HUDEP-2 (cell line): ENCODE measurements at regions not wholly inside any gene's neighbourhood (a gene's known extent, or its start where the extent isn't known, plus 50 kb on each side); places are given as distances from the start of the nearest gene placed in this dataset.

Experiments
- DNase-seq, 76 experiments: peaks; one replicate each; lab custom pipeline; 2025; ENCODE audit not compliant: unreplicated experiment in 76 of 76; lab: John Stamatoyannopoulos, UW

DNA sequence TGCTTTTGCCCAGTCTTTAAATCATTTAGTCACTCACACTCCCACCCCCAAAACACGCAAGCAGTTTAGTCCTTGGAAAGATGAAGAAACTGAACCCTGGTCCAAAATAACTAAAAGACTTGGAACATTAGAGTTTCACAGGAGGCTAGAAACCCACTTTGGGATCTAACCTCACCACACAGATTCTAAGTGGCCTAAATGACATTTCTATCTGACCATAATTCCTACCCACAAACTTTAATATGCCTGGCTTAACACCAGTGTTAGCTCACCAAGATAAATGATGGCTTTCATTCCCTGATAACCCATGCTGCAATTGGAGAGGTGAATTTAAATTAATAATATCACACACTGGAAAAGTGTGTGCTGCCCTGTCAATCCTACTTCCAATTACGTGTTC lies 295.3 kb upstream of the UBE2E2 start:
- DNase-seq = no peak

DNA sequence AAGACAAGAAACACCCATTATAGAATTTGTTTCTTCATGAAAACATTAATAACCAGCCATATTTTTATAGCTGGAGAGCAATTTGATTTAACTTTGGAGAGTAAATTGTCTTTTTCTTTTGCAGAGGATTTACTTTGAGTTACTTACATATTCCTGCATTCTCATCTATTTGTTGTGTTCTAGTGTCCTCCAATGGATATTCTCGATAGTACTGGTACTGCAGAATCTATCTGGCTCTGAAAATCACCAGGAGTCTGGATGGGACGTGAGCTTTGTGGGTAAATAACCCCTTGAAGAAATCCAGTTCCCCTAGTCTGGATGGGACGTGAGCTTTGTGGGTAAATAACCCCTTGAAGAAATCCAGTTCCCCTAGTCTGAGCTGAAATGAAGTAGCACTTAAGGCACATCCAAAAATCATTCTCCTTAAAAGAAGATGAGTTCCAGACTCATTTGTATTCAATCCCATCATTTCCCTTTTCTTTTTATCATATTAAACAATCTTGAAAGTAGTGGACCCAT lies 294.1 kb upstream of the UBE2E2 start:
- no peak for DNase-seq

DNA sequence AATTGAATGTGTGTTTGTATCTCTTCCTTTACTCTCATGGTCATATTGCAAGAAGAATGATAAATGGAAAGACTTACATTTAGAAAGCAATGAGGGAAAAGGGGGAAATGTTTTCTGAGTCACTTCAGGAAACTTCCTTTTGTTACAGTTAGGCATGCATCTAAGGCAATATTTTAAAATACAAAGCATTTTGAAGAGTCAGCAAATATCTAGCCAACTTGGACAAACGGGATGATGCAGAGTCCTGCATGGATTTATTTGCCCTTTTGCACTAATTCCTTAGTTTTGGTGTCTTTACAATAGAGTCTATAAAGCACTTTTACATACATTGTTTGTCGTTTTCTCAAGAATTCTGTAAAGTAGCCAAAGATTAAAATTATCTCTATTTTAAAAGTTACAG lies 286.2 kb upstream of the UBE2E2 start:
- DNase-seq = no peak

DNA sequence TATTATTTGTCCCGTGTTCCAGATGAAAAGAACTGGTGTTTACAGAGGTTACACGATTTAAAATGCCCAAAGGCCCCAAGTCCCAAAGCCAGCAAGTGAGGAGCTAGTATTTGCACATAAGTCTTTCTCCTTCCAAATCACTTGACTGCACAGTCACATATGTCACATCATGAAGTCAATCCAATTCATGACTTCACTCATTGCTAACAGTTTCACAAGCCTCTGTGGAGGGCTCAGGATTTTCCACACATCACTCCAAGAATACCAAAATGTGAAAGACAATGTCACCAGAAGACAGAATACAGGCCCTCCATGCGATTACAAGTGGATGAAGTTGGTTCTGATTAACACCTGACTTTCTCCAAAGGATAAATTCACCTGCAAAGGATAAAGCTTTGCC lies 283.1 kb upstream of the UBE2E2 start:
- no peak for DNase-seq

DNA sequence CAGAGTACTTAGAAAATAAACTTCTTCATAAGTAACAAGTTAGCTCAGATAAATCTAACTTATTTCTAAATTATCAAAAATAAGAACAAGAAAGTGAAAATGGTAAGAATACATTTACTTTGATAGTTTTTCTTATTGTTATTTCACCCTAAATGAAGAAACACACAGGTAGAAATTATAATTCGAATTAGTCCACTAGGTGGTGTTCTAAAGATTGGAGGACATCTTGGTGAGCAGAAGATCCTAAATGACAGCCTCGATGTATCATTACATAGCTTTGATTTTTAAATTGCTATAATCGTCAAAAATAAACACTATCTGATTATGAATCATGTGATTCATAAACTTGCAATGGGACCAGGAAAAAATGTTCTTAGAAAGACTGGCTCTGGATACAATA lies 280.8 kb upstream of the UBE2E2 start:
- DNase-seq = peak in 3 of 76 experiments; percentile 2 to 8 (median 5)

DNA sequence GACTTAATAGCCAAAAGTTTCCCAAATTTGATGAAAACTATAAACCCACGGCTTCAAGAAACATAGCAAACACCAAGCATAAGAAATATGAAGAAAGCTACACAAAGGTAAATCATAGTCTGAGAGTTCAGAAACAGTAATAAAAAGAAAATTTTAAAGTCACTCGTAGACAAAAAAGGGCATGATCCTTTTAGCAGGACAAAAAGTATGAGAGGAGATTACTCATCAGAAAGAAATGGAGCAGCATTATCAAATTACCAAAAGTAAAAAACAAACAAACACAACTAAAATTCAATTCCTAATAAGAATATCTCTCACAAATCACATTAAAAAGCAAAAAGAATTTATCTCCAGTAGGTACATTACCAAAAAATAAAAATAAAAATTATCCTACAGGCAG lies 279.4 kb upstream of the UBE2E2 start:
- DNase-seq = no peak

DNA sequence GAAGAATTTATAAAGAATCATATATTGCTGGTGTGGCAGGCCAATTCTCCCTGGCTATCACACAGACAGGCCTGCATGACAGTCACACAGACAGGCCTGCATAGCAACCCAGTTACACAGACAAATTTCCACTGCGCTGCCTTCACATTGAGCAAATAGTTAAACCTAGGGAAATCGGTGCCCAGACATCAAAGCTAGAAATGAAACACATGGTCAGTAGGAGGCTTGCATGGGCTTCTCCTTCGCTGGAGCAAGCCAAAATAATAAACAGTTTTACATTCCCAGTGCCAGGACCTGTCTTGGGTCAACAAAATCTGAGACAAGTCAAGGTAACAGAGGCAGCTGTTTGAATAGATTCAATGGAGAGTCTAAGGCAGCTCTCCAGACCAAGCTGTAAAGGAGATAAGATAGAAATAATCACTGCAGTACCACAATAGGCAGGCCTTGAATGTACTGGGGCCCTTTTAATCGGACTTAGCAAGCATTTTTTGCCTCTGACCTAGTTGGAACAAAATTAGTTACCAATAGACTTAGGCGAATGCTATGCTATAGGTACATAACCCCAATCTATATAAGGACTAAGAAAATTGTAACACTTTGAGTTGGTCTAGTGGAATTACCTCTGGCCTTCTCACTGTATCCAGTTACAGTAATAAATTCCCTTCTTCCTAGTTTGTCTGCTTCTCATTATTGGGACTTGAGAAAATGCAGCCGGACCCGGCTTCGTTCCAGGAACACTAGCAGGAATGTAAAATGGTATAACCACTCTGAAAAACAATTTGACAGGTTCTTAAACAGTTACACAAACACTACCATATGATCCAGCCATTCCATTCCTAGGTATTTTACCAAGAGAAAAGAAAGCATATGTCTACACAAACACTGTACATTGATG lies 274.7 kb upstream of the UBE2E2 start:
- no peak for DNase-seq

DNA sequence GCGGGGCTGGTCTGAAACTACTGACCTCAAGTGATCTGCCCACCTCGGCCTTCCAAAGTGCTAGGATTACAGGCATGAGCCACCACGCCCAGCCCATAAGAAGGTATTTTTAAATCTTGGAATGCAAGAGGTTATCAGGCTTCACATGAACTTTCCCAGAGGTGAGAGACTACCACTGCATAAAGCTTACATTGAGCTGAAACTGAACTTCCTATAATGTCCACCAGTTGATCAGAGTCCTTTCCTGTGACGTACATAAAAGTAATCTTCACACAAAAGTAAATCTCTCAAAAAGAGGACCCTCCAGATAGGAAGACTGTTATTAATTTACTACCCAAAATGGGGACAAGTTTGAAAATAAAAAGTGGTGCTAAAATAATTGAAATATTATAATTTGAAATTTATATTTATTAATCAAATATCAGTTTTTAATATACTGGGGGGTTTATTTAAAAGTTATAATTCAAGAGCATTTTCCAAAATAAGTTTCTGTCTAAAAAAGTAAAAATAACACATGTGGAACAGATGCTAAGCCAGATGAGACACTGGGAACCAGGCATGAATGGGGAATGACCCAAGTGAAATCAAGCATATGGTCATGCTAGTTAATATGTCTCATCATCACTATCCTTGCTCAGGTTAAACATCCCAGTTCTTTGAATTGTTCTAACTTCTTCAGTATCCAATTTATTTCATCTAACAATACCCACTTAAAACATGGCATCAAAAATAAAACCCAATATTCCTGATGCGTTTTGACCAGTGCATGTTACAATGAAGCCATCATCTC lies 269.9 kb upstream of the UBE2E2 start:
- DNase-seq = no peak

DNA sequence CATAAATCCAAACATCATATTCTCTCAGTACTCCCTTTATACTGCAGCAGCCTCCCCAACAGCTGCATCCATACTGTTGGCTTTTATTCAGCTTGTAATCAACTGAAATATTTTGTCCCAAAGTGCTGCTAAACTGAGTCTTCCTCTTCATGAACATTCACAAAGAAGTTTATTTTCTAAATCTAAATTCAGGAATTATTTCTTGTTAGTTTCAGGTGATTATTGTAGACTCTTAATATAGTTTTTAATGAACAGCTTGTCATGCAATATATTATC lies 269.3 kb upstream of the UBE2E2 start:
- no peak for DNase-seq

DNA sequence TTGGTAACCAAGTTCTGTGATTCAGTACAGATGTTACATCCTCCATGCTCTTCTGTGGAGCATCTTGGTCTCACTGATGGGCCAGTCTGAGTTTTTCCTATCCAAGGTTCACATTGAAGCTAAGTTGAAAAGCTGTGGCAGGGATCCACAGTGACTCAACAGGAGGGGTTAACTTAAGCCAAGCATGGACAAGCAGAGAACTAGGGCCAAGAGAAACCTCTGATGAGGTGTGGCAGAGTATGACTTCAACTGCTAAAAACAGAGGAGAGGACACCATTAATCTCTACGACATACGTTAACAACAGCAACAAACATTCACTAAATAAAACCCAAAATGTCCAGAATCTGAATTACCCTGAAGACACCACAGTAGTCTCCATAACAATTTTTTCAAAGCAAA lies 268.1 kb upstream of the UBE2E2 start:
- DNase-seq = no peak

DNA sequence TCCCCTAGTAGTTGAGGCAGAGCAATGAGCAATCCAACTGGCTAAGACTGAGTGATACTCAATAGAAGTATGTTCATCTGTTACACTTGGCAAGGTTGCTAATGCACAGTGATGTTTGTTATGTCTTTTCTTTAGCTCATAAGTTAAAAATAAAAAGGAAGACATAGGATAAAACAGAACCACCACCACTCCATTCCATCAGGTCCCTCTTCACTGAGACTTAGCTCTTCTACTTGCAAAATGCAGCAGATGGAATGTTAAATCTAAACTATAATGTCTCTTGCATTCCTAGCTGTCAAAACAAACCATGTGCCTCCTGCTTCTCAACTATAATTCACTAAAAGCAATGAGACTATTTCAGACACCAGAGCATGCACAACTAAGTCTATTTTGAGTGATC lies 265.6 kb upstream of the UBE2E2 start:
- no peak for DNase-seq

DNA sequence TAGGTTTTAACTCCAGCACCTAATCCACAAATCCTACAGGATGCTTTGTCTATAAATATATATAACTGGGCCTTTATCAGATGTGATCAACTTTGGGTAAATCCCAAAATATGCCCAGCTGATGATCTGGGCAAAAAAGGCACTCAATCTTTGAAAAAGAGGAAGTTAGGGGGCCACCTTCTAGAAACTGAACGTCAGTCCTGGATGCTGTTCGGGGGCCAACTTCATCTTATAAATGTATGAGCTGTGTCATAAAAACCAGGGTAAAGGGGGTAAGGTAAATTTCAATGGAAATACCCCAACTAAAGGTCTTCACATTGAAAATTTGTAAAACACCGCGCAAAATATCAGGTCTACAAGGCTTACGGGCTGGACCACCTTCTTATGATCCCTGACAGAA lies 264.4 kb upstream of the UBE2E2 start:
- DNase-seq = no peak

DNA sequence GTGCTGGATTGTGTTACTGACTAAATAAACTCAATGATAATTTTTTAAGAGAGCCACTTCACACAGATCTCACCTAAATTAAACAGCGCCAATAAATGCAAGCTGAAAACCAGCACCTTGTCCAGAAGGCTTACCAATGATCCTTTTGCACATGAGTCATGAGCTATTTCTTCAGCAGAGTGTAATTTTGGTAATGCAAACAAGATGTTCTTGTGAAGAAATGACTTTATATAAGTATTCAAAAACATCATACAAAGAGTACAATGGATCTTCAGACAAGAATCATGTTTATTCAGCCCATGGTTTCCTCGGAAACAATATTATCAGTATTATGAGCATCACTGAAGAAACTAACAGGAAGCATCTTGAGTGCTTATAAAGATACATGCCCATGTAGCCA lies 263.8 kb upstream of the UBE2E2 start:
- no peak for DNase-seq

DNA sequence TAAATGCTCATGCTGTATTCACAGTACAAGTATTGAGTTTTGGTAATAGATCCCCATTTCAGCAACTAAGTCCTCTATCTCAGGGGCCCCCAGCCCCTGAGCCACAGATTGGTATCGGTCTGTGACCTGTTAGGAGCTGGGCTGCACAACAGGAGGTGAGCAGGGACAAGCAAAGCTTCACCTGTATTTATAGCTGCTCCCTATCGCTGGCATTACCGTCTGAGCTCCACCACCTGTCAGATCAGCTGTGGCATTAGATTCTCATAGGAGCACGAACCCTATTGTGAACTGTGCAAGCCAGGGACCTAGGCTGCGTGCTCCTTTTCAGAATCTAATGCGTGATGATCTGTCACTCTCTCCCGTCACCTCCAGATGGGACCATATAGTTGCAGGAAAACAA lies 262.8 kb upstream of the UBE2E2 start:
- no peak for DNase-seq

DNA sequence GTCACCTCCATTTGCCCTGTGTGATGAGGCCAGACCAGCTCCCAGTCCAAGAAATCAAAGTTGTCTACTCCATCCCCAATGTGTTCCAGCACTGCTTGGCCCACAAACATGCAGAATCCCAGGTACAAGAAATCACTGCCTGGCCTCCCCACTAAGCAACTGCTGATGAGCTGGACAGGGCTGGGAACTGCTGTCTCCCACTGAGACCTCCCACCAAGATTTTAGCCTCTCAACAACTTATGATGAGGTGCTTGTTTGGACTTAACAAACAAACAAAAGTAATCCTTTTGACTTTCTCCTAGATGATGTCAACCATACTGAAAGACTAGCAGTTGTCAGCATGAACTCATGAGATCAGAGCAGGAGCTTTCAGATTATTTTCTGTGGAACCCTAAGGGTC lies 260.1 kb upstream of the UBE2E2 start:
- DNase-seq = no peak

DNA sequence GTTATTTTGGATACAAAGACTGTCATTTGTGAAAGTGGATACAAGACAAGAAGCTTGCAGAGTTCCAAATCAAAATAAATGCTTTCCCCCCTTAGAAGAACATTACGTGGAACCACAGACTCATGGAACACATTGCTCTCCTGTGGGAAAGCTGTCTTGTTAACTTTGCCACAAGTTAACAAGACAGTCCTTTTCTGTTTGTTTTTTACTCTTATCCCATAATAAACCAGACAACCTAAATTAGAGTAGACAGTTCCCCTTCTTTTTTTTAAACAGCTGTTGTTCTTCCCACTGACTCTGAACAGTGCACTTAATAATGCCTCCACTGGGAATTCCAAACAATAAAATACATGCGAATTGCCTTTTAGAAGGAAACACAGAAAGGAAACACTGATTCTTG lies 255.3 kb upstream of the UBE2E2 start:
- DNase-seq = no peak

DNA sequence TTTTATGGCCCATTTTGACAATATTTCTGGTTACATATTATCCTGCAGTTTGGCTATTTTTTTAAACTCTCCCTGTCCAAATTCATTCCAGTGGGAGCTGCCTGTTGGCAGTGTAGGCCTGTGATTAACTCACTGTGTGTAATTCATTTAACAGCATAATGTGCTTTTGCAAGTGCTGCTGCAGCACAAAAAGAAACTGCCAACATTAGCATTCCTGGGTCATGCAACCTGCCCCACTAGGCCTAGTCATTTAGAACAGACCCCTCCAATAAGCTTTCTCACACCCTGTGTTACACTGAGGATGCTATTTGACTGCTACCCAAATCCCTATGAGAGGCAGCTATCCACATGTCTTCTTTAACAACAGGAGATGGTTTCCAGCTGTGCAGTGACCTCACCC lies 251.2 kb upstream of the UBE2E2 start:
- no peak for DNase-seq

DNA sequence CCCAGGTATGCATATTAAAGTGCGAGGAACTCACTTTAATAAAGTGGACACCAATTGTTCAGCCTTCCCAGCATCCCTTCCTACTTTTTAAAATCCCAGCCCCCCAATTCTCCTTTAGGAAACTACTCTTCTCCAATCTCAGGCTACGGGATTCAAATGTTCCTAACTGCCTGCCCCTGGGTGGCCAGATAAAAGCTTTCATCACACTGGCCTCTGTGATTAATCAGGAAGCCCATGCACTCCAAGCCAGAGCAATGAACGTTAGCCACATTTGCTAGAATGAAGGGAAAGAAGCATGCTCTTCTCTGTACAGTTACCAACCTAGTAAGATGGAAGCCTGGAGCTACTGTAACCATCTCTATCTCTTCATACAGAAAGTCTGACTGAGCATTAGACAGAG lies 250.3 kb upstream of the UBE2E2 start:
- no peak for DNase-seq

DNA sequence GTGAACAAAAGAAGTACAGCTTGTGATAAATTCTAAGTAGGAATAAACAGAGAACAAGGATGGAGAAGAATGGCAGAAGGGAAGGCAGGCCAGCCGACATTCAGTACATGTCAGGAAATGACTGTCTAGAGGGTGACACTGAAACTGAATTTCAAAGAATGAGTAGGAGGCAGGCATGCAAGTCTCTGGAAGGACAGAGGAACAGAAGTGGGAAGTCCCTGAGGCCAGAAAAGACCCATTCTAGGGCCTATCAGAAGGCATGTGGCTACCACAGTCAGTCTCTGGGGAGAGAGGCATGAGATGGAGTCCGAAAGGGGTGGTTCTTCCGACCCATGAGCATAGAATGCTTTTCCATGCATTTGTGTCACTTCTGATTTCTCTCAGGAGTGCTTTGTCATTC lies 243.5 kb upstream of the UBE2E2 start:
- DNase-seq = no peak

DNA sequence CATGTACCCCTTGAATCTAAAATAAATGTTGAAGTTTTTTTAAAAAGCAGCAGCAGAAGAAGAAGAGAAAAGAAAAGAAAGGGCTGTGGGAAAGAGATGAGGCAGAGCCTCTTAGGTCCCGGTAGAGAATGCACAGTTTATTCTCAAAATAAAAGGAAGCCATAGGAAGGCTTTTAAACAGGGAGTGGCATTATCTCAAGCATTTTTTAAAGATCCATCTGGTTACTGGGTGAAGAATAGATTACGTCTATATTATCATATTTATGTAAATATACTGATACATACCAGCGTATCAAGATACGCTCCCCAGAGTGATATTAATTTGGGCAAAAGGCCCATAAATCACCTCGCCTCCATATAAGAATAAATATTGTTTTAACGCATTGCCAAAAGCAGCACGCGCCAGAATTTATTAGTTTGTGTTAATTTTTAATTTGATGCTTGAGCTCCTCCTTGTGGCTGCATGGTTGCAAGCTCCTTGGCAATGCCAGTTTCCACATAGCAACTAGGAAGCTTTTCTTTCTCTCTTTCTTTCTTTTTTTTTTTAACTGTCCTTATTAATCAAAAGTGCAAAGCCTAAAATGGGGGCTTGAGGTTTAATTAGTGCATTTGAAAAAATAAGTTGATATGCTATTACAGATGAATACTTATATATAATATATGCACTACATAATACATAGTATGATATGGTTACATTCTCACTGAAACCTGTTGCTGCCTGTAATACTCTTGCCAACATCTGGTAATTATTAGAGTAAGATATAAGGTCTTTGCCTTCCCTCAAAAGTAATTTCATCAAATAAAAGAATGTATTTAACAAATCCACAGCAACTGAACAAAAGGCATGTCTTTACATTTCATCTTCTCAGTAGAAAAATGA lies 242.8 kb upstream of the UBE2E2 start:
- peak in 12 of 76 experiments; percentile 1 to 18 (median 9) for DNase-seq

DNA sequence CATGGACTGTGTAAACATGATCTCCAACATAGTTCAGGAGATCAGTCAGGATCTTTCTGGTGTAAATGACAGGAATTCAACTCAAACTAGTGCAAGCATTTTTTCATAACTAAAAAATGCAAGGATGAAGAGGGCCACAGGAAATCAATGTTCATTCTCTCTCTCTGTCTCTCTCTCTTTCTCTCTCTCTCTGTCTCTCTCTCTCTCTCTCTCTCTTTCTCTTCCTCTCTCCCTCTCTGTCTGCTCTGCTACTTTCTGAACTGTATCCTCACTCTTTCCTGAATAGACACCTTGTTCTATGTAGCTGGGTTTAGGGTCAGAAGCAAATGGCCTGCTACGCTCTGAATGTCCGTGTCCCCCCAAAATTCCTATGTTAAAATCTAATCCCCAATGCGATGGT lies 240.9 kb upstream of the UBE2E2 start:
- no peak for DNase-seq
